Esophagus muscularis mucosa (tissue), 4 donors: ENCODE measurements at regions not wholly inside any gene's neighbourhood (a gene's known extent, or its start where the extent isn't known, plus 50 kb on each side); places are given as distances from the start of the nearest gene placed in this dataset.

ENCODE experiments used
- DNase-seq: peaks from one replicate; pipeline ENCODE4 v3.0.0-alpha.2; 2017; ENCODE audit errors: extremely low spot score
- H3K27ac ChIP-seq, 4 donors: fragments of 200-600 bp; sonication (generic); replicated peaks in 1 of 4; 1 replicate in 3 of 4; 2 replicates in 1 of 4; pipeline ENCODE4 v1.5.1; 2016 to 2019; ENCODE audit warnings: mild to moderate bottlenecking in 1 of 4
- H3K27me3 ChIP-seq, 4 donors: fragments of 200-600 bp; sonication (generic); one replicate each; pipeline versions ENCODE4 v1.5.1 to v1.6.0; 2016 to 2019
- H3K36me3 ChIP-seq, 4 donors: fragments of 200-600 bp; sonication (generic); one replicate each; pipeline ENCODE4 v1.5.1; 2016 to 2019
- H3K4me1 ChIP-seq, 4 donors: fragments of 200-600 bp; sonication (generic); one replicate each; pipeline ENCODE4 v1.5.1; 2016 to 2019
- H3K4me3 ChIP-seq, 4 donors: fragments of 200-600 bp; sonication (generic); 1 replicate in 2 of 4; 2 replicates in 2 of 4; pipeline ENCODE4 v1.5.1; 2016 to 2019; ENCODE audit warnings: mild to moderate bottlenecking in 4 of 4, moderate library complexity in 1 of 4
- H3K9me3 ChIP-seq, 4 donors: fragments of 200-600 bp; sonication (generic); 1 replicate in 3 of 4; 2 replicates in 1 of 4; pipeline ENCODE4 v1.5.1; 2016 to 2019
- CTCF ChIP-seq, 3 experiments: fragments of 200-600 bp in 2 of 3; fragments of 450-650 bp in 1 of 3; sonication (generic) in 2 of 3; IDR thresholded peaks; one replicate each; pipeline ENCODE4 v1.5.1; 2017 to 2019; ENCODE audit warnings: antibody characterized with exemption in 3 of 3, mild to moderate bottlenecking in 2 of 3, moderate library complexity in 1 of 3
- EP300 ChIP-seq: sonication (generic); formaldehyde crosslinking; IDR thresholded peaks from one replicate; pipeline ENCODE4 v1.6.1; 2017; ENCODE audit warnings: antibody characterized with exemption
- POLR2A ChIP-seq: fragments of 450-650 bp; IDR thresholded peaks from one replicate; pipeline ENCODE4 v1.6.1; 2017; ENCODE audit warnings: antibody characterized with exemption, moderate library complexity, mild to moderate bottlenecking, low read depth
- POLR2AphosphoS5 ChIP-seq, 2 donors: sonication (generic); formaldehyde crosslinking; IDR thresholded peaks; one replicate each; pipeline ENCODE4 v1.6.1; 2017; ENCODE audit warnings: antibody characterized with exemption in 2 of 2
- WGBS: methylation state at CpG from one replicate; pipeline ENCODE4 v1.1.5; 2018; 5-methylcytosine and 5-hydroxymethylcytosine counted together
- intact Hi-C: fragments of 100-400 bp; cut with DNase I; formaldehyde crosslinking; loops from one replicate; pipeline ENCODE4 v1.15.1; 2023

DNA sequence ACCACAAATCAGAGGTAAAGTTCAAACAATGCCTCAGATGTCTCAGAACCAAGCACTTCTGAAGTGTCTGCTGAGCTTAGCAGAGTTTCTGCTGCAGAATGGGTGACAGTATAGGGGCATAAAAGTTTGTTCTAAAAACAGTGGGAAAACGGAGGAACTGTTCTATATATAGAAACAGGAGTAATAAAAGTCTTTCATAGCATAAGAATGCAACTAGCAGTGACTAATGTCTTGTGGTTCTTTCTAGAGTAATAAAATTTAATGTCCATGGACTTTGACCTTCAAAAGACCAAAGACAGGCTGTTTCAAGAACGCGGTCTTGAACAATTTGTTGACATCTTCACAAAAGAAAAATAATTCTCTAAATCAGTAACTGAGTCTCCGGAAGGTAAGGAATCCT lies 107.5 kb upstream of the FAR2 start:
- WGBS, result 53% methylated on average over 4 of the region's 4 CpGs
- intact Hi-C loops, result no loop called here
- DNase-seq, result no peak
- TF ChIP-seq POLR2AphosphoS5 (IDR thresholded peaks at IDR 0.05), result no peak
- TF ChIP-seq CTCF (IDR thresholded peaks at IDR 0.05), result no peak
- no peak for TF ChIP-seq POLR2A
- no peak for TF ChIP-seq EP300
- Histone ChIP-seq H3K4me1 (no peaks in the 10 kb centered on the region), H3K4me3 (no peak overlapping the region), H3K27me3 (no peaks in the 10 kb centered on the region), H3K27ac (no peak overlapping the region), H3K9me3 (no peaks in the 10 kb centered on the region), H3K36me3 (no peaks in the 10 kb centered on the region)

DNA sequence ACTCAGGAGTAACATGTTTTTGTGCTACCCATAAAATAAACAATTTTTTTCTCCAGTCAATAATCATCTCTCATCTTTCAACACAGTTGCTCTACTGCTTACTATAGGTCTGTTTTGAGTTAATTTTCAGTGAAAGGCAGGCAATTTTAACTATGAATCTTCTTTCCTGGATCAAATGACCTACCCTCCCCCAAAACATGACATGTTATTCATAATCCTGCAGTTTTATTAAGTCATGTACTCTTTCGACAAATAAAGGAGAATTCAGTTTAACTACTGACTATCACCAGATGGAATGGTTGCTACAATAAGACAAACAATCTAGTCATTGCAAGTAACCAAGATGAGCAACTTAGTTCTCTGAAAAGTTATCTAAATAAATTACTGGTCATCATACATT lies 106.0 kb upstream of the FAR2 start:
- no peaks in the 10 kb centered on the region for H3K27me3 ChIP-seq
- H3K4me1 ChIP-seq, result no peaks in the 10 kb centered on the region
- intact Hi-C loops, result no loop called here
- no peak for DNase-seq
- TF ChIP-seq CTCF (IDR thresholded peaks at IDR 0.05), result no peak
- TF ChIP-seq EP300, result no peak
- no peak for TF ChIP-seq POLR2AphosphoS5 (IDR thresholded peaks at IDR 0.05)
- WGBS, result 58% methylated on average over 1 of the region's 1 CpG
- H3K27ac ChIP-seq, result no peak overlapping the region
- no peaks in the 10 kb centered on the region for H3K9me3 ChIP-seq
- H3K36me3 ChIP-seq, result no peaks in the 10 kb centered on the region
- no peak overlapping the region for H3K4me3 ChIP-seq

DNA sequence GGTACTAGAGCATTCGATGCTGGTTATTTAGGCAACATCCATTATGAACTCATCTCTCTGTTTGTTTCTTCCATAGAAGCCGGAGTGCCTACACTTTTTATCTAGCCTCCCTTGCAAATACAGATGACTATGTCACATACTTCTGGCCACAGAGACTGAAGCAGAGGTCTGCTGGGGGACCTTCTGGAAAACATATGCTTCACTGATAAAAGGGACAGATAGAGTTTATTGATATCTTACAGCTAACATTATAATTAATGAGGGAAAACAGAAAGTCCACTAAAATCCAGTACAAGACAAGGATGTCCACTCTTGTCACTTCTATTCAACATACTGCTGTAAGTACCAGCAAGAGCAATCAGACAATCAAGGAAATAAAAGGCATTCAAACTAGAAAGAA lies 104.3 kb upstream of the FAR2 start:
- no peak overlapping the region for H3K27ac ChIP-seq
- no peaks in the 10 kb centered on the region for H3K9me3 ChIP-seq
- no peaks in the 10 kb centered on the region for H3K4me1 ChIP-seq
- DNase-seq, result no peak
- TF ChIP-seq POLR2AphosphoS5 (IDR thresholded peaks at IDR 0.05) (no peak), POLR2A (no peak)
- intact Hi-C loops, result no loop called here
- H3K27me3 ChIP-seq, result no peaks in the 10 kb centered on the region
- no peak overlapping the region for H3K4me3 ChIP-seq
- 0% methylated on average over 2 of the region's 2 CpGs for WGBS
- no peaks in the 10 kb centered on the region for H3K36me3 ChIP-seq

DNA sequence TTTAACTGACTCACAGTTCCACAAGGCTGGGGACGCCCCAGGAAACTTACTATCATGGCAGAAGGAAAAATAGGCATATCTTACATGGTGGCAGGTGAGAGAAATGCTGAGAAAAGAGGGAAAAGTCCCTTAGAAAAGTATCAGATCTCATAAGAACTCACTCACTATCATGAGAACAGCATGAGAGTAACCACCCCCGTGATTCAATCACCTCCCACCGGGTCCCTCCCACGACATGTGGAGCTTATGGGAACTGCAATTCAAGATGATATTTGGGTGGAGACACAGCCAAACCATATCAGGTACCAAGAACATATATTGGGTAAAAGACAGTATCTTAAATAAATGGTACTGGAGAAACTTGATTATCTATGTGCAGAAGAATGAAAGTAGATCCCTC lies 100.3 kb upstream of the FAR2 start:
- no peaks in the 10 kb centered on the region for H3K4me1 ChIP-seq

DNA sequence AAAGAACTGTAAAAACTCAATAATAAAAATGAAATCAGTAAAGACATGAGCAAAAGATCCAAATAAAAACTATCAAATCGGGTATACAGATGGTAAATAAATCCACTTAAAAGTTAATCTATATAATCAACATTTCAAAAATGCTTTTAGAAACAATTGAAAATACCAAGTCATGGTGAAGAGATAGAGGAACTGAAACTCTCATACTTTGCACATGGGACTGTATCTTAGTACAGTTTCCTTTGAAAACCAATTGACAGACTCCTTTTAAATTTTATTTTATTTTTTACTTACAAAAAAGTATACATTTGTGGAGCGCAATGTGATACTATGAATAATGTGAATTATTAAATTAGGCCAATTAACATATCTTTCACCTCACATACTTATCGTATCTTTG lies 98.6 kb upstream of the FAR2 start:
- no peaks in the 10 kb centered on the region for H3K4me1 ChIP-seq
- WGBS, result 34% methylated on average over 3 of the region's 3 CpGs
- no peak for TF ChIP-seq POLR2A
- no peak for TF ChIP-seq CTCF (IDR thresholded peaks at IDR 0.05)
- no peak for TF ChIP-seq POLR2AphosphoS5 (IDR thresholded peaks at IDR 0.05)
- TF ChIP-seq EP300, result no peak
- no peak overlapping the region for H3K27ac ChIP-seq
- intact Hi-C loops, result no loop called here
- no peak overlapping the region for H3K4me3 ChIP-seq
- DNase-seq, result no peak
- no peaks in the 10 kb centered on the region for H3K27me3 ChIP-seq
- H3K36me3 ChIP-seq, result no peaks in the 10 kb centered on the region
- no peaks in the 10 kb centered on the region for H3K9me3 ChIP-seq

More for the DNA sequence above, 100.3 kb upstream of the FAR2 start:
- Histone ChIP-seq H3K27ac (no peak overlapping the region), H3K9me3 (no peaks in the 10 kb centered on the region), H3K36me3 (no peaks in the 10 kb centered on the region), H3K27me3 (no peaks in the 10 kb centered on the region), H3K4me3 (no peak overlapping the region)
- no peak for DNase-seq
- intact Hi-C loops, result no loop called here
- TF ChIP-seq POLR2AphosphoS5 (IDR thresholded peaks at IDR 0.05) (no peak), POLR2A (no peak), CTCF (IDR thresholded peaks at IDR 0.05) (no peak), EP300 (no peak)
- 68% methylated on average over 4 of the region's 4 CpGs for WGBS
